ENCODE measurements at regions not wholly inside any gene's neighbourhood (a gene's known extent, or its start where the extent isn't known, plus 50 kb on each side); places are given as distances from the start of the nearest gene placed in this dataset.
"Not testable (repeated sequence)": the region's sequence is repeated elsewhere in the genome, so short reads cannot be mapped to it uniquely, and the experiment has no call there.

- DNase-seq (ENCODE audit: low spot score): no peak
Measured at GRCh38 chr4:158122501-158122900, 50.3 kb downstream of the GASK1B start.

GRCh38 chr4:158121161-158121579, 51.7 kb downstream of the GASK1B start:
- no peak for DNase-seq (ENCODE audit: low spot score)

- not testable (repeated sequence) for DNase-seq (ENCODE audit: low spot score)
Measured at GRCh38 chr4:158120645-158121151, 52.1 kb downstream of the GASK1B start.

GRCh38 chr4:158112611-158113010, 60.2 kb downstream of the GASK1B start:
- no peak for DNase-seq (ENCODE audit: low spot score)

GRCh38 chr4:158111241-158111640, 61.6 kb downstream of the GASK1B start:
- DNase-seq (ENCODE audit: low spot score): no peak

- no peak for DNase-seq (ENCODE audit: low spot score)
Measured at GRCh38 chr4:158102904-158103303, 69.9 kb downstream of the GASK1B start.

GRCh38 chr4:158099686-158100085, 73.1 kb downstream of the GASK1B start:
- DNase-seq (ENCODE audit: low spot score): no peak

GRCh38 chr4:158098802-158099201, 74.0 kb downstream of the GASK1B start:
- DNase-seq (ENCODE audit: low spot score): no peak

- peak; percentile 47 for DNase-seq (ENCODE audit: low spot score)
Measured at GRCh38 chr4:158094413-158095134, 78.3 kb downstream of the GASK1B start.

GRCh38 chr4:158090323-158090722, 82.5 kb downstream of the GASK1B start:
- DNase-seq (ENCODE audit: low spot score): no peak

- not testable (repeated sequence) for DNase-seq (ENCODE audit: low spot score)
Measured at GRCh38 chr4:158089897-158090296, 82.9 kb downstream of the GASK1B start.

- DNase-seq (ENCODE audit: low spot score): no peak
Measured at GRCh38 chr4:158080354-158080753, 92.5 kb downstream of the GASK1B start.

- DNase-seq (ENCODE audit: low spot score): no peak
Measured at GRCh38 chr4:158079661-158080060, 93.2 kb downstream of the GASK1B start.

GRCh38 chr4:158077835-158078234, 95.0 kb downstream of the GASK1B start:
- no peak for DNase-seq (ENCODE audit: low spot score)

- no peak for DNase-seq (ENCODE audit: low spot score)
Measured at GRCh38 chr4:158074851-158075250, 98.0 kb downstream of the GASK1B start.

GRCh38 chr4:158071931-158072330, 100.9 kb downstream of the GASK1B start:
- DNase-seq (ENCODE audit: low spot score): no peak

- DNase-seq (ENCODE audit: low spot score): no peak
Measured at GRCh38 chr4:158068068-158068467, 104.8 kb downstream of the GASK1B start.

GRCh38 chr4:158067646-158068045, 105.2 kb downstream of the GASK1B start:
- no peak for DNase-seq (ENCODE audit: low spot score)

- DNase-seq (ENCODE audit: low spot score): no peak
Measured at GRCh38 chr4:158065603-158066002, 107.2 kb downstream of the GASK1B start.

GRCh38 chr4:158065176-158065575, 107.6 kb downstream of the GASK1B start:
- DNase-seq (ENCODE audit: low spot score): no peak

GRCh38 chr4:158056689-158057245, 116.1 kb downstream of the GASK1B start:
- DNase-seq (ENCODE audit: low spot score): no peak

- no peak for DNase-seq (ENCODE audit: low spot score)
Measured at GRCh38 chr4:158055668-158056067, 117.2 kb downstream of the GASK1B start.

- DNase-seq (ENCODE audit: low spot score): no peak
Measured at GRCh38 chr4:158053801-158054200, 119.0 kb downstream of the GASK1B start.

- DNase-seq (ENCODE audit: low spot score): no peak
Measured at GRCh38 chr4:158053086-158053485, 119.7 kb downstream of the GASK1B start.

All from ecto neural progenitor cell (in vitro differentiated cells).